ENCODE measurements at regions not wholly inside any gene's neighbourhood (a gene's known extent, or its start where the extent isn't known, plus 50 kb on each side); places are given as distances from the start of the nearest gene placed in this dataset.
A peak's percentile ranks its signal among the peaks of the same experiment; 100 is the strongest.

- TF ChIP-seq CTCF (IDR thresholded peaks at IDR 0.05; ENCODE audit: insufficient read depth, low read length, poor library complexity, severe bottlenecking): no peak
- Histone ChIP-seq H3K4me3 (replicated peaks; ENCODE audit: low read depth, low read length) (no peak overlapping the region), H3K27me3 (replicated peaks; ENCODE audit: control insufficient read depth, insufficient read depth, low read length) (no peaks in the 10 kb centered on the region), H3K36me3 (ENCODE audit: control insufficient read depth, insufficient read depth, low read length) (no peaks in the 10 kb centered on the region)
- DNase-seq (ENCODE audit: extremely low read depth, insufficient read length): no peak
Observed at GRCh38 chr18:41113885-41114482, 841.0 kb upstream of the PIK3C3 start.

- no peaks in the 10 kb centered on the region for H3K27me3 ChIP-seq (replicated peaks; ENCODE audit: control insufficient read depth, insufficient read depth, low read length)
- DNase-seq (ENCODE audit: extremely low read depth, insufficient read length): no peak
- no peak overlapping the region for H3K4me3 ChIP-seq (replicated peaks; ENCODE audit: low read depth, low read length)
- no peak for TF ChIP-seq CTCF (IDR thresholded peaks at IDR 0.05; ENCODE audit: insufficient read depth, low read length, poor library complexity, severe bottlenecking)
- no peaks in the 10 kb centered on the region for H3K36me3 ChIP-seq (ENCODE audit: control insufficient read depth, insufficient read depth, low read length)
Observed at GRCh38 chr18:41099451-41099850, 855.6 kb upstream of the PIK3C3 start.

- Histone ChIP-seq H3K36me3 (ENCODE audit: control insufficient read depth, insufficient read depth, low read length) (no peaks in the 10 kb centered on the region), H3K4me3 (replicated peaks; ENCODE audit: low read depth, low read length) (no peak overlapping the region), H3K27me3 (replicated peaks; ENCODE audit: control insufficient read depth, insufficient read depth, low read length) (no peaks in the 10 kb centered on the region)
- peak; percentile 29 for TF ChIP-seq CTCF (IDR thresholded peaks at IDR 0.05; ENCODE audit: insufficient read depth, low read length, poor library complexity, severe bottlenecking)
- no peak for DNase-seq (ENCODE audit: extremely low read depth, insufficient read length)
Observed at GRCh38 chr18:41096504-41096903, 858.5 kb upstream of the PIK3C3 start.

GRCh38 chr18:41077076-41077475, 878.0 kb upstream of the PIK3C3 start:
- H3K36me3 ChIP-seq (ENCODE audit: control insufficient read depth, insufficient read depth, low read length): no peaks in the 10 kb centered on the region
- H3K27me3 ChIP-seq (replicated peaks; ENCODE audit: control insufficient read depth, insufficient read depth, low read length): no peaks in the 10 kb centered on the region
- TF ChIP-seq CTCF (IDR thresholded peaks at IDR 0.05; ENCODE audit: insufficient read depth, low read length, poor library complexity, severe bottlenecking): no peak
- no peak overlapping the region for H3K4me3 ChIP-seq (replicated peaks; ENCODE audit: low read depth, low read length)
- no peak for DNase-seq (ENCODE audit: extremely low read depth, insufficient read length)

- H3K36me3 ChIP-seq (ENCODE audit: control insufficient read depth, insufficient read depth, low read length): no peaks in the 10 kb centered on the region
- no peak overlapping the region for H3K4me3 ChIP-seq (replicated peaks; ENCODE audit: low read depth, low read length)
- no peak for TF ChIP-seq CTCF (IDR thresholded peaks at IDR 0.05; ENCODE audit: insufficient read depth, low read length, poor library complexity, severe bottlenecking)
- no peak for DNase-seq (ENCODE audit: extremely low read depth, insufficient read length)
- no peaks in the 10 kb centered on the region for H3K27me3 ChIP-seq (replicated peaks; ENCODE audit: control insufficient read depth, insufficient read depth, low read length)
Observed at GRCh38 chr18:41075212-41075611, 879.8 kb upstream of the PIK3C3 start.

All from GM06990 (cell line).